ENCODE measurements at regions not wholly inside any gene's neighbourhood (a gene's known extent, or its start where the extent isn't known, plus 50 kb on each side); places are given as distances from the start of the nearest gene placed in this dataset.
"Not testable (repeated sequence)": the region's sequence is repeated elsewhere in the genome, so short reads cannot be mapped to it uniquely, and the experiment has no call there.

- Histone ChIP-seq H3K9me3 (no peaks in the 10 kb centered on the region), H3K27me3 (peaks cover 5% of the 10 kb centered on the region), H3K27ac (no peak overlapping the region), H3K4me1 (no peaks in the 10 kb centered on the region), H3K4me3 (no peak overlapping the region), H3K36me3 (no peaks in the 10 kb centered on the region)
- TF ChIP-seq POLR2A (IDR thresholded peaks at IDR 0.05): no peak
- TF ChIP-seq POLR2AphosphoS5 (IDR thresholded peaks at IDR 0.05): no peak
- TF ChIP-seq EP300 (IDR thresholded peaks at IDR 0.05): no peak
- TF ChIP-seq CTCF (IDR thresholded peaks at IDR 0.05): no peak
- ATAC-seq: no peak
- 51 to 82% methylated on average over 3 of the region's 3 CpGs for WGBS, 2 donors (ENCODE audit: low coverage in 1 of 2)
These were observed 73.2 kb downstream of the ZIC4 start for GRCh38 chr3:147333098-147333497.

GRCh38 chr3:147328711-147329110 is 77.6 kb downstream of the ZIC4 start:
- Histone ChIP-seq H3K9me3 (no peaks in the 10 kb centered on the region), H3K27me3 (no peaks in the 10 kb centered on the region), H3K27ac (no peak overlapping the region), H3K4me3 (no peak overlapping the region), H3K36me3 (no peaks in the 10 kb centered on the region), H3K4me1 (no peaks in the 10 kb centered on the region)
- TF ChIP-seq POLR2A (IDR thresholded peaks at IDR 0.05): no peak
- TF ChIP-seq POLR2AphosphoS5 (IDR thresholded peaks at IDR 0.05): no peak
- TF ChIP-seq EP300 (IDR thresholded peaks at IDR 0.05): no peak
- no peak for TF ChIP-seq CTCF (IDR thresholded peaks at IDR 0.05)
- no peak for ATAC-seq
- WGBS, 2 donors (ENCODE audit: low coverage in 1 of 2): 78 to 88% methylated on average over 2 of the region's 2 CpGs

- Histone ChIP-seq H3K27me3 (no peaks in the 10 kb centered on the region), H3K9me3 (no peaks in the 10 kb centered on the region), H3K27ac (no peak overlapping the region), H3K4me1 (no peaks in the 10 kb centered on the region), H3K4me3 (no peak overlapping the region), H3K36me3 (no peaks in the 10 kb centered on the region)
- ATAC-seq: no peak
- TF ChIP-seq POLR2AphosphoS5 (IDR thresholded peaks at IDR 0.05) (no peak), CTCF (IDR thresholded peaks at IDR 0.05) (no peak), EP300 (IDR thresholded peaks at IDR 0.05) (no peak), POLR2A (IDR thresholded peaks at IDR 0.05) (no peak)
These were observed 82.0 kb downstream of the ZIC4 start for GRCh38 chr3:147324356-147324755.

- Histone ChIP-seq H3K4me3 (no peak overlapping the region), H3K27ac (no peak overlapping the region), H3K27me3 (peaks cover 12% of the 10 kb centered on the region), H3K36me3 (no peaks in the 10 kb centered on the region), H3K9me3 (no peaks in the 10 kb centered on the region), H3K4me1 (no peaks in the 10 kb centered on the region)
- no peak for TF ChIP-seq POLR2A (IDR thresholded peaks at IDR 0.05)
- TF ChIP-seq POLR2AphosphoS5 (IDR thresholded peaks at IDR 0.05): no peak
- TF ChIP-seq CTCF (IDR thresholded peaks at IDR 0.05): no peak
- no peak for TF ChIP-seq EP300 (IDR thresholded peaks at IDR 0.05)
- ATAC-seq: no peak
- 53 to 58% methylated on average over 3 of the region's 3 CpGs for WGBS, 2 donors (ENCODE audit: low coverage in 1 of 2)
These were observed 87.4 kb downstream of the ZIC4 start for GRCh38 chr3:147318900-147319299.

- not testable (repeated sequence) for H3K4me1 ChIP-seq, ATAC-seq, H3K4me3 ChIP-seq, H3K27ac ChIP-seq, H3K36me3 ChIP-seq, H3K9me3 ChIP-seq
- WGBS, 2 donors (ENCODE audit: low coverage in 1 of 2): 20 to 80% methylated on average over 1 of the region's 6 CpGs
- H3K27me3 ChIP-seq: peaks cover 12% of the 10 kb centered on the region
These were observed 89.3 kb downstream of the ZIC4 start for GRCh38 chr3:147317080-147317479.

- Histone ChIP-seq H3K27me3 (peaks cover 5% of the 10 kb centered on the region), H3K9me3 (no peaks in the 10 kb centered on the region), H3K4me1 (no peaks in the 10 kb centered on the region), H3K27ac (no peak overlapping the region), H3K36me3 (no peaks in the 10 kb centered on the region), H3K4me3 (no peak overlapping the region)
- WGBS, 2 donors (ENCODE audit: low coverage in 1 of 2): 57 to 63% methylated on average over 1 of the region's 1 CpG
- no peak for ATAC-seq
- TF ChIP-seq EP300 (IDR thresholded peaks at IDR 0.05): no peak
- no peak for TF ChIP-seq POLR2A (IDR thresholded peaks at IDR 0.05)
- TF ChIP-seq CTCF (IDR thresholded peaks at IDR 0.05): no peak
- TF ChIP-seq POLR2AphosphoS5 (IDR thresholded peaks at IDR 0.05): no peak
These were observed 92.8 kb downstream of the ZIC4 start for GRCh38 chr3:147313513-147313912.

Data from gastroesophageal sphincter (tissue), 4 donors.